Activated CD8-positive, alpha-beta memory T cell treated with anti-CD3 and anti-CD28 coated beads, Interleukin-2, amount 10 ng/mL, durations not matched to agents 7 days and 5 days (primary cell): ENCODE measurements at regions not wholly inside any gene's neighbourhood (a gene's known extent, or its start where the extent isn't known, plus 50 kb on each side); places are given as distances from the start of the nearest gene placed in this dataset.
"Not testable (repeated sequence)": the region's sequence is repeated elsewhere in the genome, so short reads cannot be mapped to it uniquely, and the experiment has no call there.

Source experiments
- ATAC-seq: fragments of 150-1000 bp; cut with Tn5 transposase; one replicate; pipeline ENCODE4 v1.10.0; 2021; ENCODE audit warnings: moderate library complexity
- CTCF ChIA-PET: fragments of 350-600 bp; sonication (Branson Sonifier 250); formaldehyde crosslinking; loops from one replicate; lab custom pipeline; 2021; ENCODE audit warnings: antibody characterized with exemption; lab: Charles Lee
- DNase-seq: peaks from one replicate; pipeline ENCODE4 v3.0.0-alpha.2; 2020
- H3K27ac Mint-ChIP-seq: one replicate; pipeline ENCODE4 v1.8.0; 2021; ENCODE audit warnings: mild to moderate bottlenecking, mixed read lengths
- H3K27me3 Mint-ChIP-seq: one replicate; pipeline ENCODE4 v1.8.0; 2021; ENCODE audit warnings: mixed read lengths
- H3K36me3 Mint-ChIP-seq: one replicate; pipeline ENCODE4 v1.8.0; 2021; ENCODE audit warnings: mild to moderate bottlenecking, mixed read lengths
- H3K4me1 Mint-ChIP-seq: one replicate; pipeline ENCODE4 v1.8.0; 2021; ENCODE audit warnings: mixed read lengths
- H3K4me3 Mint-ChIP-seq: one replicate; pipeline ENCODE4 v1.8.0; 2021; ENCODE audit warnings: mild to moderate bottlenecking, moderate library complexity, mixed read lengths
- H3K9me3 Mint-ChIP-seq: one replicate; pipeline ENCODE4 v1.8.0; 2022; ENCODE audit warnings: low read depth, mixed read lengths

DNA sequence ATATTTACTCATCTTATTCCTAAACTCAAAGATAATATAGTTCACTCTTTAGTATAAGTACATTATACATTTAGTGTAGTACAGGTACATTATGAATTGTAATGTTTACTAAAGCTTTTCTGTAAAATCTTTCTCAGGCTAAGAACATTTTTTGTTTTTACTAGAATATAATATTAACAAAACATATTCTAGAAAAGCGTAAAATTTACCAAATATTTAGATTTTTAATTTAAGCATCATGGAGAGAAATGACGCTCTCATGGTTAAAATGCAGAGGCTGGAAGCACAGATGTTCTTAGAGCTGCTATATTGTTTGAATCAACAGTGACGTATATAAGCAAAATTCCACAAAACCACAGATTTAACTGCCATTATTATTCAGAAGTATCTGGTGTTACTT lies 54.7 kb upstream of the NBPF15 start:
- H3K27ac Mint-ChIP-seq, H3K27me3 Mint-ChIP-seq, H3K4me3 Mint-ChIP-seq, H3K4me1 Mint-ChIP-seq, H3K9me3 Mint-ChIP-seq, H3K36me3 Mint-ChIP-seq, DNase-seq, CTCF ChIA-PET, ATAC-seq: not testable (repeated sequence)

DNA sequence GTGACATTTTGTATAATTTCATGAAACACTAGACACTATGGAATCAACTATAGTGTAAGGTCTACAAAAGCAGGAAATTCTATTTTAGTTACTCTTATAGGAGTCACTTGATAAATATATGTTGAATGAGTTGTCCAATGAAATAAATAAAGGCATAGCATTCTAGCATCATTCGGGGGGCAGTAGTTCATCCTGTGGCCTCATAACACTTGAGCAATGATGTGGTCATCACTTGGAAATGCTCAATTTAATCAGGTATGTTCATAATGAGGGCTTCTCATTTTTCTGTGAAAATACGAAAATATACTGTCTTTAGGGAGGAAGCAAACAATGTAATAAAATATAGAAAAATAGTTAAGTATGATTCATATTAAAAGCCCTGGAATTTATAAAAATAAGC lies 55.4 kb upstream of the NBPF15 start:
- H3K27ac Mint-ChIP-seq, ATAC-seq, DNase-seq, H3K4me3 Mint-ChIP-seq, H3K36me3 Mint-ChIP-seq, H3K4me1 Mint-ChIP-seq, CTCF ChIA-PET, H3K9me3 Mint-ChIP-seq, H3K27me3 Mint-ChIP-seq: not testable (repeated sequence)

DNA sequence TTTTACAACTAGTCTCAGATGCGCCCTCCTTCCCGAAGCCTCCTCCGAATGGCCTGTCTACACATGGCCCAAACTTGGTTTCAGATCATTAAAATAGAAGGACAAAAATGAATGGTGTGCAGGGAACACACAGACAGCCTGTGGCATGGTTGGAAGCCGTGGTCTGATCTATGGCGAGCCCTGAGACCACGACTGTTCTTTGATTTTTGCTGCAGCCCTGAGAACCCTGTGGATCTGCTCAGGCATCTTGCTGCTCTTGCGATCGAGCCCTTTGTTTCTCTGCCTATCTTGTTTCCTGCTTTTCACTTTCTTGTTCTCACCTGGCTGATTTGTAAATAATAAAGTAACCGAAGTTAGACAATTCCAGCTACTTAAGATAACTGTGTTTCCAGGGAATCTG lies 57.0 kb upstream of the NBPF15 start:
- H3K27ac Mint-ChIP-seq, CTCF ChIA-PET, H3K36me3 Mint-ChIP-seq, DNase-seq, H3K4me1 Mint-ChIP-seq, H3K27me3 Mint-ChIP-seq, H3K4me3 Mint-ChIP-seq, H3K9me3 Mint-ChIP-seq, ATAC-seq: not testable (repeated sequence)

- H3K4me3 Mint-ChIP-seq, CTCF ChIA-PET, H3K36me3 Mint-ChIP-seq, H3K4me1 Mint-ChIP-seq, DNase-seq, H3K27me3 Mint-ChIP-seq, H3K27ac Mint-ChIP-seq, ATAC-seq, H3K9me3 Mint-ChIP-seq: not testable (repeated sequence)
Observed at GRCh38 chr1:144519528-144520189, 58.2 kb upstream of the NBPF15 start.

DNA sequence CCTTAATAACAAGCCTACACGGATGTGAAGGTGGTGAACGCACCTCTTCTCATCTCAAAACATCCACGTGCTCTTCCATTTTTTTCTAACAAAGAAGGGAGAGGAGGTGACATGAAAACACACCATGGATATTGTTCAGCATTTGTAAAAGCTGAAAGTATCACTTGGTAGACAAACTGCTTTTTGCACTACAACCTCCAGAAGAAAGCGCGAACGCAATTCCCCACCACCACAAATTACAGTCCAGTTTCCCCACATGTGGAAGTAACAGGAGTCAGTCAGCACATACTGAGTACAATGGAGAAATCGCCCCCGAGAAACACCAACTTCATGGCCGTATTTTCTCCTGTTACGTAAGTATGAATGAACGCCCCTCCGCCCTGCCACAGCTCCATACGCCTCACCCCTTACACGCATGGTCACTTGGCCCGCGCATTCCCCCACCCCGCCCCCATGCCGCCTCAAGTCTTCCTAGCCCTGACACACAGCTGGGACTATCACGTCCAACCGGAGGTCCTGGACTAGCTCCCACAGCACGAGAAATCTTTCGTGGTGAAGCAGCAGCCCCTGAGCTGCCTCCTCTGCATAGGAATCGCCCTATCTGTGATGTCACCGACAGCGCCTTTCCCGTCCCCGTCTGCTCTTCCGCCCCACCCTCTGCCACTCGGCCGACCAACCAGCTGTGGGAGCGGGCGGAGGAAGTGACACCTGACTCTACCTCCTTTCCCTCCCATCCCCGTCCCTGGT lies 62.4 kb upstream of the NBPF15 start:
- H3K27me3 Mint-ChIP-seq, CTCF ChIA-PET, H3K9me3 Mint-ChIP-seq, H3K36me3 Mint-ChIP-seq: not testable (repeated sequence)
- DNase-seq (peak; percentile 85), ATAC-seq (peak; percentile 88)
- Mint-ChIP-seq H3K27ac (peak overlapping the region; percentile 97), H3K4me1 (peaks cover 12% of the 10 kb centered on the region), H3K4me3 (peak overlapping the region; percentile 75)

- CTCF ChIA-PET, H3K27ac Mint-ChIP-seq, H3K4me3 Mint-ChIP-seq, H3K9me3 Mint-ChIP-seq, H3K27me3 Mint-ChIP-seq, H3K36me3 Mint-ChIP-seq, DNase-seq: not testable (repeated sequence)
- H3K4me1 Mint-ChIP-seq = peaks cover 27% of the 10 kb centered on the region
- peak; percentile 78 for ATAC-seq
Observed at GRCh38 chr1:144532156-144532607, 60.5 kb upstream of the PPIAL4F start.

GRCh38 chr1:144533480-144533879 lies 59.2 kb upstream of the PPIAL4F start:
- CTCF ChIA-PET, H3K27me3 Mint-ChIP-seq, H3K27ac Mint-ChIP-seq, DNase-seq, ATAC-seq, H3K36me3 Mint-ChIP-seq, H3K9me3 Mint-ChIP-seq, H3K4me3 Mint-ChIP-seq: not testable (repeated sequence)
- H3K4me1 Mint-ChIP-seq = peaks cover 23% of the 10 kb centered on the region

DNA sequence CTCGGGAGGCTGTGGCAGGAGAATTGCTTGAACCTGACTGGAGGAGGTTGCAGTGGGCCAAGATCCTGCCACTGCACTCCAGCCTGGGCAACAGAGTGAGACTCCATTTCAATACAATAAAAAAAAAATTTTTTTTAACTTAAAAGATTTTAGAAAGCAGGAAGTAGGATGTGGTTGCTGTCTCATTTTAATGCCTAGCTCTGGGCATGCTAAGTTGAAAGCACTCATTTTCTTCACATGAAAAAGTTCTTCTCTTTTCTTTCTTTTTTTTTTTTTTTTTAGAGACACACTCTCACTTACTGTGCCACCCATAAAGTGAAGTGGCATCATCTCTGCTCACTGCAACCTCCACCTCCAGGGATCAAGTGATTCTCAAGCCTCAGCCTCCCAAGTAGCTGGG lies 58.4 kb upstream of the PPIAL4F start:
- CTCF ChIA-PET, H3K36me3 Mint-ChIP-seq, DNase-seq, H3K4me3 Mint-ChIP-seq, H3K9me3 Mint-ChIP-seq, H3K27me3 Mint-ChIP-seq: not testable (repeated sequence)
- peak; percentile 72 for ATAC-seq
- H3K4me1 Mint-ChIP-seq = peaks cover 23% of the 10 kb centered on the region
- H3K27ac Mint-ChIP-seq = peak overlapping the region; percentile 78

- H3K36me3 Mint-ChIP-seq, H3K27me3 Mint-ChIP-seq, H3K9me3 Mint-ChIP-seq, DNase-seq, H3K27ac Mint-ChIP-seq, ATAC-seq, CTCF ChIA-PET, H3K4me3 Mint-ChIP-seq: not testable (repeated sequence)
- peaks cover 22% of the 10 kb centered on the region for H3K4me1 Mint-ChIP-seq
Observed at GRCh38 chr1:144536677-144537076, 56.0 kb upstream of the PPIAL4F start.

- CTCF ChIA-PET, H3K27ac Mint-ChIP-seq, H3K4me3 Mint-ChIP-seq, H3K9me3 Mint-ChIP-seq, H3K27me3 Mint-ChIP-seq, H3K36me3 Mint-ChIP-seq, DNase-seq, ATAC-seq: not testable (repeated sequence)
- peaks cover 17% of the 10 kb centered on the region for H3K4me1 Mint-ChIP-seq
Observed at GRCh38 chr1:144537234-144537633, 55.5 kb upstream of the PPIAL4F start.

- H3K4me1 Mint-ChIP-seq, H3K27me3 Mint-ChIP-seq, H3K36me3 Mint-ChIP-seq, H3K9me3 Mint-ChIP-seq, H3K27ac Mint-ChIP-seq, DNase-seq, ATAC-seq, H3K4me3 Mint-ChIP-seq, CTCF ChIA-PET: not testable (repeated sequence)
Observed at GRCh38 chr1:144538736-144539135, 54.0 kb upstream of the PPIAL4F start.

GRCh38 chr1:144539191-144539960 lies 53.3 kb upstream of the PPIAL4F start:
- H3K4me1 Mint-ChIP-seq, H3K27ac Mint-ChIP-seq, H3K36me3 Mint-ChIP-seq, H3K27me3 Mint-ChIP-seq, DNase-seq, CTCF ChIA-PET, H3K9me3 Mint-ChIP-seq, H3K4me3 Mint-ChIP-seq: not testable (repeated sequence)
- ATAC-seq = peak; percentile 30
